ENCODE measurements at regions not wholly inside any gene's neighbourhood (a gene's known extent, or its start where the extent isn't known, plus 50 kb on each side); places are given as distances from the start of the nearest gene placed in this dataset.

- TF ChIP-seq CTCF (IDR thresholded peaks at IDR 0.05; ENCODE audit: low read depth, low read length, missing control alignments), result no peak
- Histone ChIP-seq H3K4me3 (ENCODE audit: low read depth, low read length) (no peak overlapping the region), H3K27ac (no peak overlapping the region), H3K36me3 (replicated peaks) (no peaks in the 10 kb centered on the region), H3K27me3 (replicated peaks) (no peaks in the 10 kb centered on the region)
- no peak for DNase-seq
- in situ Hi-C loops (cut with HindIII; ENCODE audit: low pct_ligation_motif_present, low sequenced_read_pairs), result no loop called here
These were observed 627.1 kb upstream of the ARPP21 start for GRCh38 chr3:35012214-35012613.

- Histone ChIP-seq H3K27ac (no peak overlapping the region), H3K36me3 (replicated peaks) (no peaks in the 10 kb centered on the region), H3K27me3 (replicated peaks) (no peaks in the 10 kb centered on the region), H3K4me3 (ENCODE audit: low read depth, low read length) (no peak overlapping the region)
- in situ Hi-C loops (cut with HindIII; ENCODE audit: low pct_ligation_motif_present, low sequenced_read_pairs), result no loop called here
- no peak for DNase-seq
- no peak for TF ChIP-seq CTCF (IDR thresholded peaks at IDR 0.05; ENCODE audit: low read depth, low read length, missing control alignments)
These were observed 611.2 kb upstream of the ARPP21 start for GRCh38 chr3:35028157-35028556.

GRCh38 chr3:35042210-35042991 is 596.9 kb upstream of the ARPP21 start:
- in situ Hi-C loops (cut with HindIII; ENCODE audit: low pct_ligation_motif_present, low sequenced_read_pairs), result no loop called here
- no peak for DNase-seq
- no peaks in the 10 kb centered on the region for H3K36me3 ChIP-seq (replicated peaks)
- no peak overlapping the region for H3K4me3 ChIP-seq (ENCODE audit: low read depth, low read length)
- no peak for TF ChIP-seq CTCF (IDR thresholded peaks at IDR 0.05; ENCODE audit: low read depth, low read length, missing control alignments)
- H3K27me3 ChIP-seq (replicated peaks), result no peaks in the 10 kb centered on the region
- no peak overlapping the region for H3K27ac ChIP-seq

GRCh38 chr3:35043040-35043439 is 596.3 kb upstream of the ARPP21 start:
- no peak for DNase-seq
- Histone ChIP-seq H3K4me3 (ENCODE audit: low read depth, low read length) (no peak overlapping the region), H3K27ac (no peak overlapping the region), H3K27me3 (replicated peaks) (no peaks in the 10 kb centered on the region), H3K36me3 (replicated peaks) (no peaks in the 10 kb centered on the region)
- in situ Hi-C loops (cut with HindIII; ENCODE audit: low pct_ligation_motif_present, low sequenced_read_pairs), result no loop called here
- TF ChIP-seq CTCF (IDR thresholded peaks at IDR 0.05; ENCODE audit: low read depth, low read length, missing control alignments), result no peak

GRCh38 chr3:35044190-35044589 is 595.1 kb upstream of the ARPP21 start:
- no peaks in the 10 kb centered on the region for H3K36me3 ChIP-seq (replicated peaks)
- H3K4me3 ChIP-seq (ENCODE audit: low read depth, low read length), result no peak overlapping the region
- no peak overlapping the region for H3K27ac ChIP-seq
- DNase-seq, result no peak
- no peaks in the 10 kb centered on the region for H3K27me3 ChIP-seq (replicated peaks)
- in situ Hi-C loops (cut with HindIII; ENCODE audit: low pct_ligation_motif_present, low sequenced_read_pairs), result no loop called here
- no peak for TF ChIP-seq CTCF (IDR thresholded peaks at IDR 0.05; ENCODE audit: low read depth, low read length, missing control alignments)

- Histone ChIP-seq H3K36me3 (replicated peaks) (no peaks in the 10 kb centered on the region), H3K4me3 (ENCODE audit: low read depth, low read length) (no peak overlapping the region), H3K27ac (no peak overlapping the region), H3K27me3 (replicated peaks) (no peaks in the 10 kb centered on the region)
- in situ Hi-C loops (cut with HindIII; ENCODE audit: low pct_ligation_motif_present, low sequenced_read_pairs), result no loop called here
- no peak for TF ChIP-seq CTCF (IDR thresholded peaks at IDR 0.05; ENCODE audit: low read depth, low read length, missing control alignments)
- DNase-seq, result no peak
These were observed 594.2 kb upstream of the ARPP21 start for GRCh38 chr3:35045118-35045517.

Data from brain microvascular endothelial cell (primary cell).